ENCODE measurements at regions not wholly inside any gene's neighbourhood (a gene's known extent, or its start where the extent isn't known, plus 50 kb on each side); places are given as distances from the start of the nearest gene placed in this dataset.

DNA sequence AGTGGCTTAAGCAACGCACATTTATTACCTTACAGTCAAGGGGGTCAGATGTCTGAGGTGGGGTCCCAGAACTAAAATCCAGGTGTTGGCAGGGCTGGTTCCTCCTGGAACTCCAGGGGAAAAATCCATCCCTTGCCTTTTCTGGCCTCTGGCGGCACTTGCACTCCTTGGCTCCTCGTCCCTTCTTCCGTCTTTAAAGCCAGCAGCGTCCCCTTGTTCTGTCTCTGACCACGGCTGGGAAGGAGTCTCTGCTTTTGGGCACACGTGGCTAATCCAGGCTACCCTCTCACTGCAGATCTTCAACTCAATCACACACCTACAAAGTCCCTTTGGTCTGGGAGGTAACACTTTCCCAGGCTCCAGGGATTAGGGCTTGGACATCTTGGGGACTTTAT is 73.5 kb upstream of the WNT7B start:
- Histone ChIP-seq H3K9me3 (ENCODE audit: insufficient read depth, low read depth, low read length) (no peaks in the 10 kb centered on the region), H3K9ac (ENCODE audit: low read depth, low read length) (no peak overlapping the region), H3K27ac (ENCODE audit: low read length) (no peak overlapping the region), H3K27me3 (ENCODE audit: insufficient read depth, low read length) (peaks cover 41% of the 10 kb centered on the region), H3K36me3 (ENCODE audit: insufficient read depth, low read depth, low read length) (no peaks in the 10 kb centered on the region), H3K4me3 (ENCODE audit: low read length) (no peak overlapping the region), H3K4me1 (ENCODE audit: insufficient read depth, low read length) (no peaks in the 10 kb centered on the region)

DNA sequence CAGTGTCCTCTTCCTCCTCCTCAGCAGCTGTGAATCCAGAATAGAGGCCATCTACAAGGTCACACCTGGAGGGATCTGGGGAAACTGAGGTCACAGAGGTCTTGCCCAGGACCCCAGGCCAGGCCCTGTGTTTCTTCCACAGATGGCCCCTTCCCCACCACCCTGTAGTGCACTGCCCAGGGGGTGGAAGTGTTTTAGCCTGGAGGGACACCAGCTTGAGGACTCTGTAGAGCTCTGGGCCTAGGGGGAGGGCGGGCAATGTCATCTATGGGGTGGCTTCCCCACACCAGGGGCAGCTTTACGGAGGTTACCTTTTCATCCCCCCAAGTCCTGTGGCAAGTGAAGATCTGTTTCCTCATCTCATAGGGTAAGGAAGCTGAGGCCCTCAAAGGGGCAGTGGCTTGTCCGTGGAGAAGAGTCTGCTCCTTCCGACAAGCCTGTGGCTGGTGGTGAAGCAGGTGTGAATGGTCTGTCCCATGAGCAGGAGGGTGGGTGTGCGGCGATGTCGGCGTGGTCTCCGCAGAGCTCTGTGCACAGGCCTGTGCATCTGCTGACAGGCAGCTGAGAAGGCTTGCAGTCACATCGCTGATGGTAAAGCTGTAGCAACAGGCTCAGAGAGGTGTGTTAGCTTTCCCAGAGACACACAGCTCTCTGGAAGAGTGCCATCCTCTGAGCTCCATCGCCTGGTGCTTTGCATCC is 74.1 kb upstream of the WNT7B start:
- Histone ChIP-seq H3K9ac (ENCODE audit: low read depth, low read length) (no peak overlapping the region), H3K27ac (ENCODE audit: low read length) (no peak overlapping the region), H3K4me3 (ENCODE audit: low read length) (no peak overlapping the region), H3K27me3 (ENCODE audit: insufficient read depth, low read length) (peaks cover 35% of the 10 kb centered on the region), H3K4me1 (ENCODE audit: insufficient read depth, low read length) (no peaks in the 10 kb centered on the region), H3K9me3 (ENCODE audit: insufficient read depth, low read depth, low read length) (no peaks in the 10 kb centered on the region), H3K36me3 (ENCODE audit: insufficient read depth, low read depth, low read length) (no peaks in the 10 kb centered on the region)

DNA sequence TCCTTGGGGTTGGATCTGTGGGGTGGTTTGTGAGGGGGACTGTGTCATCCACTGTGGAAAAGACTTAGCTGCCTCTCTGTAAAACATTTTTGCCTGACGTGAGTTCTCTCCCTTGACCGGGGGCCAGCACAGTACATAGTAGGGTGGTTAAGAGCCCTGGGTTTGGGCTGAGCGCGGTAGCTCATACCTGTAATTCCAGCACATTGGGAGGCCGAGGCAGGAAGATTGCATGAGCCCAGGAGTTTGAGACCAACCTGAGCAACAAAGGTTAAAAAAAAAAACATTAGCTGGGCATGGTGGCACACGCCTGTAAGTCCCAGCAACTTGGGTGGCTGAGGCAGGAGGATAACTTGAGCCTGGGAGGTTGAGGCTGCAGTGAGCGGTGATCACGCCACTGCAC is 74.7 kb upstream of the WNT7B start:
- Histone ChIP-seq H3K27me3 (ENCODE audit: insufficient read depth, low read length) (peaks cover 34% of the 10 kb centered on the region), H3K27ac (ENCODE audit: low read length) (no peak overlapping the region), H3K4me1 (ENCODE audit: insufficient read depth, low read length) (no peaks in the 10 kb centered on the region), H3K9ac (ENCODE audit: low read depth, low read length) (no peak overlapping the region), H3K9me3 (ENCODE audit: insufficient read depth, low read depth, low read length) (no peaks in the 10 kb centered on the region), H3K36me3 (ENCODE audit: insufficient read depth, low read depth, low read length) (no peaks in the 10 kb centered on the region), H3K4me3 (ENCODE audit: low read length) (no peak overlapping the region)

DNA sequence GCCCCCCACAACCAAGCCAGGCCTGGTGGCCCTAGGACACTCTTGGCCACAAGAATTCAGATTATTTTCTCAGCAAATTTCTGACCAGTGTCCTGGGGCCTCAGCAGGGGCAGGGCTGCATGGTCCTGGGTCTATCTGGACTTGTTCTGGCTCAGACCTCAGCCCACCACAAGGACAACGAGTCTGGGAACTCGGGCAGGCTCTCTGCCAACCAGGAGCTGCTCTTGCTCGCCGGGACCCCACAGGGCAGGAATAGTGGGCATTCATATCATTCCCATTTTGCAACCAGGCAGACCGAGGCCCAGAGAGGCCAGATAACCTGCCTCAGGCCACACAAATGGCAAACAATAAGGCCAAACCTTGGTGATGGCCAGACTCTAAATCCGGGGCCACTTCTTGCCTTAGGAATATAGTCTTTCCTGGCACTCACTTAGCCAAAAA is 75.4 kb upstream of the WNT7B start:
- Histone ChIP-seq H3K9ac (ENCODE audit: low read depth, low read length) (no peak overlapping the region), H3K36me3 (ENCODE audit: insufficient read depth, low read depth, low read length) (no peaks in the 10 kb centered on the region), H3K27me3 (ENCODE audit: insufficient read depth, low read length) (peaks cover 34% of the 10 kb centered on the region), H3K27ac (ENCODE audit: low read length) (no peak overlapping the region), H3K4me1 (ENCODE audit: insufficient read depth, low read length) (no peaks in the 10 kb centered on the region), H3K9me3 (ENCODE audit: insufficient read depth, low read depth, low read length) (no peaks in the 10 kb centered on the region), H3K4me3 (ENCODE audit: low read length) (no peak overlapping the region)

DNA sequence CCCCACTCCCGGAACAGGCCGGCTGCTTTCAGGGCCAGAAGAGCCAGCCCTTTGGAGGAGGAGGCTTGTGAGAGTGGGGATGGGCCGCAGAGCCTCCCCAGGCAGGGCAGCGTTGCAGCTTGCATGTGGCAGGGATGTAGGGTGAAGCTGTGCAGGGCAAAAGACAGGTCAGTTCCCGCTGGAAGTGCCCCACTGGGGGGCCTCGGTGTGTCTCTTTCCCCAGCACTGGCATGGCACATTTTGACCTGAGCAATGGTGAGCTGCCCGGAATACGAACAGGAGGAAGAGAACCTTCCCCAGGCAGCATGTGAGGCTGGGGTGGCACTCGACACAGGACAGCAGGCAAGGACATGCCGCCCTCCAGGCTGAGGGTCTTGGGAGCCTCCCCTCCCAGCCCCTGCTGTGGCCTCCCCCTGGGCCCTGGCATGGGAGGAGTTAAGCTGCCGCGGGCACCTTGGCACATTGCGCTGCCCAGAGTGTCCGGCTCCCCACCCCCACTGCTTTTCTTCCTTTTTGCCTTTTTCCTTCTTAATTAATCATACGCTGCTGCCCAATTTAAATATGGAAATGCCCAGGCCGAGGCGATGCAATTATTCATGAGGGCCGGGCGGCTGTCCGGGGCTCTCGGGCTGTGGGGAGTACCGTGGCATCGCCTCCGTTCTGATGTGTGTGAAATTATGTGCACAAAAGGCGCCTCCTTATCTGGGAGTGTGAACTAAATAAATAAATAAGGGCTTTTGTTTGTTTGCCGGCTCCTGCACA is 76.0 kb upstream of the WNT7B start:
- Histone ChIP-seq H3K36me3 (ENCODE audit: insufficient read depth, low read depth, low read length) (no peaks in the 10 kb centered on the region), H3K9me3 (ENCODE audit: insufficient read depth, low read depth, low read length) (no peaks in the 10 kb centered on the region), H3K27ac (ENCODE audit: low read length) (no peak overlapping the region), H3K9ac (ENCODE audit: low read depth, low read length) (no peak overlapping the region), H3K4me3 (ENCODE audit: low read length) (no peak overlapping the region), H3K27me3 (ENCODE audit: insufficient read depth, low read length) (peaks cover 34% of the 10 kb centered on the region), H3K4me1 (ENCODE audit: insufficient read depth, low read length) (no peaks in the 10 kb centered on the region)

DNA sequence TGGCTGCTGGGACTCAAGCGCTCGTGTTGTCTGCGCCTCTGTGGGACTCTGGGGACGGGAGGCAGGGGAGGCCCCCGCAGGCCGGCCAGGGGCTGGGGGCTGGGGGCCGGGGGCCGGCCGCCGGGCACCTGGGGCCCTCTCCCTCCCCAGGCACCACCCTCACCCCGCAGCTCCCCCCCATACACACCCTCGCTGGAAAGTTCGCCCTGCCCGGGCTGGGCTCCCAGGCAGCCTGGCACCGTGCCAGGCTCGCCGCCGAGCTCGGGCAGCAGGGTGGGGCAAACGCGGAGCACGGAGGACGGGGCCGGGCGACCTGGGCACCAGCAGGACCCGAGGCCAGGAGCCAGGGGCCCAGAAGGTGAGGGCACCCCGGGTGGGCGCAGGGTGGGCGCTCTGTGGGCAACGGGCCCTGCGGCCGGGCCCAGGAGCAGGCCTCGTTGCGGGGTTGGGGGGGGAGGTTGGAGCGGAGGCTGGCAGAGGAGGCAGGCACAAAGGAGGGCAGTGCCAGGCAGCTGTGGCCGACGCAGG is 76.7 kb upstream of the WNT7B start:
- no peaks in the 10 kb centered on the region for H3K9me3 ChIP-seq (ENCODE audit: insufficient read depth, low read depth, low read length)
- peaks cover 38% of the 10 kb centered on the region for H3K27me3 ChIP-seq (ENCODE audit: insufficient read depth, low read length)
- no peak overlapping the region for H3K27ac ChIP-seq (ENCODE audit: low read length)
- no peak overlapping the region for H3K4me3 ChIP-seq (ENCODE audit: low read length)
- H3K4me1 ChIP-seq (ENCODE audit: insufficient read depth, low read length), result no peaks in the 10 kb centered on the region
- H3K36me3 ChIP-seq (ENCODE audit: insufficient read depth, low read depth, low read length), result no peaks in the 10 kb centered on the region
- no peak overlapping the region for H3K9ac ChIP-seq (ENCODE audit: low read depth, low read length)

DNA sequence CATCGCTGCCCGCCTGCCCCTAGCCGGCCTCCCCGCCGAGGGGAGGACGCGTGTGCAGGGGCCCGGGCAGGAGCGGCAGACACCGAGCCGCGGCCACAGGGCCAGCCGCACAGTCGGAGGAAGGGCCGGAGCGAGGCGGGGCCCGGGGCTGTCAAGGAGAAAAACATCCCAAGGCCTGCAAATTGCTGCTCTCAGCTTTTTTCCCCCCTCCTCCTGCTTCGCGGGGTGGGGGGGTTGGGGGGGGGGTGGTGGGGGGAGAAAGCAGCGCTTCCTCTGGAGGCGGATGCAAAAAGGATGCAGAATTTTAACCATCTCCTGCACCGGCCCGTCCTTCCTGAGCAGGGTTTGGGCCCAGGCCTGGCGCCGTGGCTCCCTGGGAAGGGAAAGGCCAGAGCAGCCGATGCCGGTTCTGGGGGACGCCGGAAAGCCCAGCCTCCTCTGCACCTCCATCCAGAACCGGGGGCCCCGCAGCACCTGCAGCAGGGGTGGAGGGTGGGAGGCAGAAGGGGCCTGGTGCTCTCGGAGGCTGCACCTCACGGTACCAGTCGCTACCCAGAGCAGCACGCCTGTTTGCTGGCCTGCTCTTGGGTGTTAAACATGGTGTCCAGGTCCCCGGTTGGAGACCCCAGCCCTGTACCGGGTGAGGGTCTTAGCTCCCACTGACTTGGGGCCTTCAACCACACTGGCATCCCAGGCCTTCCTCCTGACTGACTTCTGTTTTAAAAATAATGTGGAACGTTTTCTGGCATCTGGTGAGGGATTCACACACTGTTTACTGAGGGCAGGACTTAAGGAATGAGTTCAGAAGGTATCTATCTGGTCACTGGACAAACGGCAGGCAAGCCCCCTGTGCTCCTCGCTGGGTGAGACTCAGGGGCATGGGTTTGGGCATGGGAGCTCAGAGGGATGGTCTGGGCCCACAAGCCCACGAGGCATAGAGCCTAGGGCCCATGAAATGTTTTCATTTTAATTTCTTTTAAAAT is 77.4 kb upstream of the WNT7B start:
- Histone ChIP-seq H3K4me1 (ENCODE audit: insufficient read depth, low read length) (no peaks in the 10 kb centered on the region), H3K4me3 (ENCODE audit: low read length) (no peak overlapping the region), H3K27me3 (ENCODE audit: insufficient read depth, low read length) (peaks cover 46% of the 10 kb centered on the region), H3K27ac (ENCODE audit: low read length) (no peak overlapping the region), H3K36me3 (ENCODE audit: insufficient read depth, low read depth, low read length) (no peaks in the 10 kb centered on the region), H3K9ac (ENCODE audit: low read depth, low read length) (no peak overlapping the region), H3K9me3 (ENCODE audit: insufficient read depth, low read depth, low read length) (no peaks in the 10 kb centered on the region)

DNA sequence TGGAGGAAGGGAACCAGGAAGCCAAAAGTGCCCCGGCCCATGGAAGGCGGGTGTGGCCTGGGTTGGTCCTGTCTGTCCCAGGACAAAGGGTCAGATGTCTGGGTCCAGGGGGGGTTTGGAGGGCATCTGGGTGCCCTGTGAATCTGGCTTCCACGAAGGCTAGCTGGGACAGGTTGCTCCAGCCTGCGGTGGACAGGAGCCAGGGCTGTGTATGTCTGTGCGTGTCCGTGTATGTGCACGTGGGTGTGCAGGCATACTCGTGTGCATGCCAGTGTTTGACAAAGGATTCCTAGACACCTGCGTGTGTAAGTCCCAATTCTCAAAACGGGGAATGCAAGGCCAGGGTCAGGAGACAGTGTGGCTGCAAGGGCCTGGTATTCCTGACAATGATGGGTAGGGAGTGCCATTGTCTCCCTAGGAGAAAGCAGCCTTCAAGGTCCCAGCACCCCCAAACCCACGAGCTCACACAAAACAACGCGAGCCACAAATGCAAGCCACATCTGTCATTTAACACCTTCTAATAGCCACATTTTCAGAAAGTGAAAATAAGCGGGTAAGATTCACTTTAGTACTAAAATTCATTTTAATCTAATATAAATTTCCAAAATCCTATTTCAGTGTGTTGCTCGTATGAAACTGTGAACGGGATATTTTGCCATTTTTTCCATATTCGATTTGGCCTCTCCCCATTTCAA is 78.4 kb upstream of the WNT7B start:
- Histone ChIP-seq H3K9ac (ENCODE audit: low read depth, low read length) (no peak overlapping the region), H3K4me1 (ENCODE audit: insufficient read depth, low read length) (no peaks in the 10 kb centered on the region), H3K9me3 (ENCODE audit: insufficient read depth, low read depth, low read length) (no peaks in the 10 kb centered on the region), H3K36me3 (ENCODE audit: insufficient read depth, low read depth, low read length) (no peaks in the 10 kb centered on the region), H3K4me3 (ENCODE audit: low read length) (no peak overlapping the region), H3K27me3 (ENCODE audit: insufficient read depth, low read length) (peaks cover 48% of the 10 kb centered on the region; the same call in 1 of the 2 replicates), H3K27ac (ENCODE audit: low read length) (no peak overlapping the region)

DNA sequence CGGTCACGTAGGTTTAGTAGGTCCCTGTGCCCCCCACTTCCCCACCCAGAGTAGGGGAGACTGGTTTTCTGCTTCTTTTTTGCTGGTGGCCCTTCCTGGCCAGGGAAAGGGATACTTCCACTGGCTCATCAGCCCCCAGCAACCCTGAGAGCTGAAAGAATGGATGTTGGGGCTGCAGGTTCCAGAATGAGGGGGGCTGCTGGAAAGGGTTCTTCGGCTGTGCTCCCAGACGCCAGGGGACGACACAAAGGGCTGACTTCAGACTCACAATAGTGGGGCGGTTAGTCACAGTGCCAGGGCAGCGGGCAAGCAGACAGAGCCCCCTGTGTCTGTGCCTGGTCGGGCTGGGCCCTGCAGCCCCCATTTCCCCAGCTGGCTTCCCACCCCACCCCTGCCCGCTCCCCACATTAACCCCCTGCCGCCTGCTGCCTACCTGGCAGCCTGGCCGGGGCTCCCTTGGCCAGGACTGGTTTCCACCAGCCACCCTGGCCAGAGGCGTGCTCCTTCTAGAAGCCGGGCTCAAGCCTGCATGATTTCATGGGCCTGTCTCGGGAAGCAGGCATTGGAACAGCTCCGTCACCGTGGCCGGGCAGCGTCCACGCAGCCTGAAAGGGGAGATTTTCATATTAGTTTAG is 79.1 kb upstream of the WNT7B start:
- H3K27me3 ChIP-seq (ENCODE audit: insufficient read depth, low read length), result peaks cover 48% of the 10 kb centered on the region
- no peak overlapping the region for H3K9ac ChIP-seq (ENCODE audit: low read depth, low read length)
- H3K4me3 ChIP-seq (ENCODE audit: low read length), result no peak overlapping the region
- no peaks in the 10 kb centered on the region for H3K4me1 ChIP-seq (ENCODE audit: insufficient read depth, low read length)
- no peaks in the 10 kb centered on the region for H3K36me3 ChIP-seq (ENCODE audit: insufficient read depth, low read depth, low read length)
- H3K27ac ChIP-seq (ENCODE audit: low read length), result no peak overlapping the region
- H3K9me3 ChIP-seq (ENCODE audit: insufficient read depth, low read depth, low read length), result no peaks in the 10 kb centered on the region

DNA sequence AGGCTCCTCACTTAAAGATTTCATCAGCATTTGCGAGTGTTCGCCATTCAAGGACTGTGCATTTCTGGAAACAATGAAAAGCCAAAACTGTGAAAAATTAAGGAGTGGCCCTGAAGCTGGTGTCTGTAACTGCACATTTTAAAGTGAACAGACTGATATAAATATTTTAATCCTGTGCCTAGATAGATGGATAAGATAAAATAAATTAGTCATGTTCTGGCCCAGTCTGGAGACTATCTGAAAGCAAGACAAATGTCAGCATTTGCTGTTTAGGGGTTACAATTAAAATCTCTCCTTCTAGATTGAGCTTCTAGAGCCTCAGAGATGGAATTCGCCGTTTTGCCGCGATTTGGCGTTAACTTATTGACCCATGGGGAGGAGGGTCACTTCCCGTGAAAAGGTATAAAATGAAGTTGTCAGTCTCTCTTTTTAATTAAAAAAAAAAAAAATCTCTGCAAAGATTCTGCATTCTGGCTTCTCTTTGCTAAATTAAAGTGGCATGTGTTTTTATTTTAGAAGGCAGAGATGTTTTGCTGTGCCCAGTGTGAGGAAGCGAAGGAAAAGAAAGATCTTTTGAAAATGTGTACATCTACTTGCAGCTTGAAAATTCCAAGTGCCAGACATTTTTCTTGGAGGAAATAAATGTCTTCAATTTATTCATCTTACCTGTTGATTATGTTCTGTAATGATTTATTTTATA is 79.7 kb upstream of the WNT7B start:
- Histone ChIP-seq H3K4me3 (ENCODE audit: low read length) (no peak overlapping the region), H3K9ac (ENCODE audit: low read depth, low read length) (no peak overlapping the region), H3K9me3 (ENCODE audit: insufficient read depth, low read depth, low read length) (no peaks in the 10 kb centered on the region), H3K4me1 (ENCODE audit: insufficient read depth, low read length) (no peaks in the 10 kb centered on the region), H3K27me3 (ENCODE audit: insufficient read depth, low read length) (peaks cover 54% of the 10 kb centered on the region), H3K27ac (ENCODE audit: low read length) (no peak overlapping the region), H3K36me3 (ENCODE audit: insufficient read depth, low read depth, low read length) (no peaks in the 10 kb centered on the region)

Measured in iPS-20b (cell line).